ENCODE measurements at regions not wholly inside any gene's neighbourhood (a gene's known extent, or its start where the extent isn't known, plus 50 kb on each side); places are given as distances from the start of the nearest gene placed in this dataset.

DNA sequence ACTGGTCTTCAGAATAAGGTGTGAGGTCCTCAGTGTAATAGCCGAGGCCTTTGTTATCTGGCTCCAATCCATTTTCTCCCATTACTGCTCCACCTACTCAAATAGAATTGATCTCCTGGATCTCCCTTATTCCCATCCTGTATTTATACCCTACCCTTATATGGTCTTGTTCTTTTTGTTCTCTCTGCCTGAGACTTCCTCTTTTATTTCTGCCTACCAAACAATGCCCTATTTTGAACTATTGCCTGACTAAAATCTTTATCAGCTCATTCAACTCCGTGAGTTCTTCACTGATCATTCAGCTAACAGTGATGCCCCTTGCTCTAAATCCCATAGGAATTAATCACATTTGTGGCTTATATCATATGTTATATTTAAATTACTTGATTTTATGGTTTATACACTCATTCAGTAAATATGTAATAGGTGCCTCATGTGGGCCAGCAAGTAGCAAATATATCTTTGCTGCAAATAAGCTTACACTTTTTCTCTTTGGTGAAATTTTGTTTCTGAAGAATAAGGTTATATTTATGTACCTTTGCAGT, 417.5 kb upstream of the MEF2C start:
- no peaks in the 10 kb centered on the region for H3K27me3 Mint-ChIP-seq
- H3K27ac Mint-ChIP-seq, result no peak overlapping the region
- no peaks in the 10 kb centered on the region for H3K9me3 Mint-ChIP-seq
- no peaks in the 10 kb centered on the region for H3K4me1 Mint-ChIP-seq
- intact Hi-C loops (cut with micrococcal nuclease), result no loop called here
- H3K36me3 Mint-ChIP-seq (ENCODE audit: low read depth), result no peaks in the 10 kb centered on the region
- no peak for DNase-seq
- H3K4me3 Mint-ChIP-seq, result no peak overlapping the region

- Mint-ChIP-seq H3K4me1 (no peaks in the 10 kb centered on the region), H3K9me3 (no peaks in the 10 kb centered on the region), H3K27me3 (no peaks in the 10 kb centered on the region), H3K27ac (no peak overlapping the region), H3K36me3 (ENCODE audit: low read depth) (no peaks in the 10 kb centered on the region), H3K4me3 (no peak overlapping the region)
- intact Hi-C loops (cut with micrococcal nuclease), result no loop called here
- no peak for DNase-seq
Measured at GRCh38 chr5:89299998-89300397, 417.0 kb upstream of the MEF2C start.

GRCh38 chr5:89297066-89297465, 414.1 kb upstream of the MEF2C start:
- H3K4me3 Mint-ChIP-seq, result no peak overlapping the region
- no peaks in the 10 kb centered on the region for H3K4me1 Mint-ChIP-seq
- no peaks in the 10 kb centered on the region for H3K36me3 Mint-ChIP-seq (ENCODE audit: low read depth)
- DNase-seq, result no peak
- intact Hi-C loops (cut with micrococcal nuclease), result no loop called here
- no peaks in the 10 kb centered on the region for H3K9me3 Mint-ChIP-seq
- H3K27ac Mint-ChIP-seq, result no peak overlapping the region
- no peaks in the 10 kb centered on the region for H3K27me3 Mint-ChIP-seq

DNA sequence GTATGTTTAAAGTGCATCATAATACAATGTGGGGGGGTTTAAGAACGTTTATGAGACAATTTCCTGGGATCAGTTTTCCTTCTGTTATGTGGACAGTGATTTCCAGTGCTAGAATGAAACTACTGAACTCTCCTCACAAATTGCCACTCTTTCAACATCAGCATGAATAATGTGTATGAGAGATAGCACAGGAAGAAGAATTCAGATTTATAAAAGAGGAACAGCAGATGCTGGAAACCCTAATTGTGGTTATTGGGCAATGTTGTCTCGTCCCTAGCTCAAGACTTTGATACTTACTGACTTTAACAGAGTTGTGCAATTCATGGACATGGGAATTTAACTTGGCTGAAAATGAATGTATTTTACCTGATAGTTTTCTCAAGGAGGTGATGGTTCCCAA, 410.8 kb upstream of the MEF2C start:
- no peak for DNase-seq
- Mint-ChIP-seq H3K36me3 (ENCODE audit: low read depth) (no peaks in the 10 kb centered on the region), H3K9me3 (no peaks in the 10 kb centered on the region), H3K4me3 (no peak overlapping the region), H3K27ac (no peak overlapping the region), H3K4me1 (no peaks in the 10 kb centered on the region), H3K27me3 (no peaks in the 10 kb centered on the region)
- intact Hi-C loops (cut with micrococcal nuclease), result no loop called here

- no peak for DNase-seq
- no peaks in the 10 kb centered on the region for H3K4me1 Mint-ChIP-seq
- H3K4me3 Mint-ChIP-seq, result no peak overlapping the region
- intact Hi-C loops (cut with micrococcal nuclease), result no loop called here
- no peak overlapping the region for H3K27ac Mint-ChIP-seq
- no peaks in the 10 kb centered on the region for H3K9me3 Mint-ChIP-seq
- no peaks in the 10 kb centered on the region for H3K27me3 Mint-ChIP-seq
- no peaks in the 10 kb centered on the region for H3K36me3 Mint-ChIP-seq (ENCODE audit: low read depth)
Measured at GRCh38 chr5:89292487-89292886, 409.5 kb upstream of the MEF2C start.

DNA sequence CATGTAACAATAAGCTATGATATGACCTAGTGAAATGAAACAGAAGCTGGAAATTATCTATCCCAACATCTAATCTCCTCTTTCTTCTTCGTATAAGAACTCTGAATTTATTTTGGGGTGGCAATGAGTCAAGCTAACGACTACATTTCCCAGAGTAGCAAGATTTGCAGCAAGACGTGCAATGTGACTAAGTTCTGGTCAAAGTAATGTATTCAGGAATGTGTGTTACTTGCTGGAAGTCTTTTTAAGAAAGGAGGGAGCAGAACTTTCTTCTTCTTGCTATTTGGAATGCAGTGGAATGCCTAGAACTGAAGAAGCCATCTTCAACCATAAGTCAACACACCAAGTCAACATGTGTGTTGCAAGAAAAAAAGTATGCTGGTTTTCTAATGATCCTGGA, 406.6 kb upstream of the MEF2C start:
- H3K27ac Mint-ChIP-seq, result no peak overlapping the region
- intact Hi-C loops (cut with micrococcal nuclease), result no loop called here
- H3K27me3 Mint-ChIP-seq, result no peaks in the 10 kb centered on the region

DNA sequence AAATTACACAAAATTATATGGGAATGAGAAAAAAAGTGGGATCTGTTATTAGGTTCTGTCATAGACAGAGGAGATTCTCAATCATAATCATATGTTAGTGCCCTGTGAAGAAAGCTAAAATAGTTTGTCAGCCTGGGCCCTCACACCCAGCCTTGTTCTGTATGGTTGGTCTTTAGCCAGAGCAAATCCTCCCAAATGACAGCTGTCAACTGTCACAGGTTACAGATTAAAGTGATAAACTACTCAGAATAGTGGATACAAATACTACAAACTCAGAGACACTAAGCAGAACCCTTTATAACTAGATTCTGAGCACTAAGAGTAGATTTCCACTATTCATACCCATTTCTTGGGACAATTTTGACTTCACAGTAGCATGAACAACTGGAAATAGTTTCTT, 405.0 kb upstream of the MEF2C start:
- peaks cover 4% of the 10 kb centered on the region for H3K9me3 Mint-ChIP-seq
- intact Hi-C loops (cut with micrococcal nuclease), result no loop called here
- H3K4me1 Mint-ChIP-seq, result no peaks in the 10 kb centered on the region
- H3K27me3 Mint-ChIP-seq, result no peaks in the 10 kb centered on the region
- no peak for DNase-seq
- no peaks in the 10 kb centered on the region for H3K36me3 Mint-ChIP-seq (ENCODE audit: low read depth)
- H3K4me3 Mint-ChIP-seq, result no peak overlapping the region
- no peak overlapping the region for H3K27ac Mint-ChIP-seq

More for the DNA sequence above, 406.6 kb upstream of the MEF2C start:
- DNase-seq, result no peak
- no peaks in the 10 kb centered on the region for H3K36me3 Mint-ChIP-seq (ENCODE audit: low read depth)
- peaks cover under 1% of the 10 kb centered on the region for H3K9me3 Mint-ChIP-seq
- H3K4me1 Mint-ChIP-seq, result no peaks in the 10 kb centered on the region
- H3K4me3 Mint-ChIP-seq, result no peak overlapping the region

- Mint-ChIP-seq H3K9me3 (peaks cover 4% of the 10 kb centered on the region), H3K27me3 (no peaks in the 10 kb centered on the region), H3K27ac (no peak overlapping the region), H3K36me3 (ENCODE audit: low read depth) (no peaks in the 10 kb centered on the region), H3K4me1 (no peaks in the 10 kb centered on the region), H3K4me3 (no peak overlapping the region)
- DNase-seq, result no peak
- intact Hi-C loops (cut with micrococcal nuclease), result no loop called here
Measured at GRCh38 chr5:89286320-89286719, 403.3 kb upstream of the MEF2C start.

DNA sequence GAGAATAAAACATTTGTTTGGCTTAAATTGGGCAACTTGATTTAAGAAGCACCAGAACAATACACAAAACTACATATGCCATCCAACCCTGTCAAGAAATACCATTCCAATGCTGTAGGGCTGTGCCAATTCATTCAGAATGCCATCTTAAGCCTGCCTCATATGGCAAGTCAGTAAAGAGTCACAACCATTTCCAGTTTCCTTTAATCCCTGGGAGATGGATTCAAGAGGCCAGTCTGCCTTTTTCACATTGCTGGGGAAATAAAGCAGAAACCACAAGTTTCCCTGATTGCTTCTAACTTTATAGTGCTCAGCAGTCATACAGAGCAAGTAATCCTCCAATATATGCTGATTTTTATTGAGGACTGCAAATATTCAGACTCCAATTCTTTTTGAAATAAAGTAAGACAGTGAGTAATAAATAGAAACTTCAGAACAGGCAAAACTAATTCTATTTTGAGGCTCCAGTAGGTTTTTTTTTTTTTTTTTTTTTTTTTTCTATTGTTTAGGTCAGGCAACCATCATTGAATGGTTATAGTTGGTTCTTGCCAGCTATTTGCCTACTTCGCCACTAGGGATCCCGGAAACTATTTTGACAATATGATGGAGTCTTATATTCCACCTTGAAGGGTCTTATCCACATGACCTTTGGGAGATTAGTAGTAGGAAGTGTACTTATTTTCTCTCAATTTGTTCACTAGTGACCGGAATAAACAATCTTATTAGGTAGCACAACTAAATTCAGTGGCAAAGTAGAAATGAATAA, 400.9 kb upstream of the MEF2C start:
- H3K4me3 Mint-ChIP-seq, result no peak overlapping the region
- H3K27me3 Mint-ChIP-seq, result no peaks in the 10 kb centered on the region
- no peak overlapping the region for H3K27ac Mint-ChIP-seq
- DNase-seq, result no peak
- H3K9me3 Mint-ChIP-seq, result peaks cover 4% of the 10 kb centered on the region
- H3K36me3 Mint-ChIP-seq (ENCODE audit: low read depth), result no peaks in the 10 kb centered on the region
- intact Hi-C loops (cut with micrococcal nuclease), result no loop called here
- no peaks in the 10 kb centered on the region for H3K4me1 Mint-ChIP-seq

DNA sequence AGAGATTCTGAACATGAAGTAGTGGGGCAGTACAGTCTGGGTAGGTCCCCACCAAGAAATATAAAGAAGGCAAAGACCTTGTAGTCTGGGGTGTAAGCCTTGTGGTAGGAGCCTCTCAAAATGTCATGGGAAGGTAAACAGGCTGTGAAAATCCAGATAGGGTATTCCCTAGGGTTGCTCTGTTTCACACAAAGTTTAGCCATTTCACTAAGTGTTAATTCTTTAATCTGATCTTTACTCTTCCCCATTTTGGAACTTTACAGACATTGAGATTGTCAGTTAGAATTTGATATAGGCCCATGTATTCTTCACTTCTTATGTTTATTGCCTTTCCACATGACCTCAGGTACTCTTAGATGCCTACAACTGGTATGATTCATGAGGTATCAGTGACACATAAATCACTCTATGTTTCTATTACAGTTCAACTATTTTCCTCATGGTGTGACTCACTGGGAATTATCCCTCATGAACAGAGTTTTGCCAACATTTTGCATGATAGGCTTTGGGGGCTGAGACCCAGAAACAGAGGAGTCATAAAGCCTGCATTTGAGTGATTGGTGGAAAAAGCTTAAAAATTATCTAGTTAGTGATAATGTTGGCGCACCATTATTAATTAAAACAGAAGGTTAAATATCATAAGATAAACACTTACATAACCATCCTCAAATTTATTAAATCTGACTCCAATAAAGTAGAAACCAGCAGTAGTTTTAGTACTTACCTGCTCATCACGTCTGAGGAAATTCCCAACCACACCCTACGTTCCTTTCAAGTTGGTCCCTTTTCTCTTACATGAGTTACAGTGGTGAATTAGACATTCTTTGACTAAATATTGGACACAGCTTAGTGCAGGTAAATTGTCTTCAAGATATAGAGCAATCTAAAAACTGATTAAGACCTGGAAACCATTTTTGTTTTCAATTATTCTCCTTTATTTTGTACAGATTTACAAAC, 399.8 kb upstream of the MEF2C start:
- intact Hi-C loops (cut with micrococcal nuclease), result no loop called here
- H3K36me3 Mint-ChIP-seq (ENCODE audit: low read depth), result no peaks in the 10 kb centered on the region
- H3K9me3 Mint-ChIP-seq, result peaks cover 4% of the 10 kb centered on the region
- no peak for DNase-seq
- no peaks in the 10 kb centered on the region for H3K27me3 Mint-ChIP-seq
- H3K27ac Mint-ChIP-seq, result no peak overlapping the region
- H3K4me1 Mint-ChIP-seq, result no peaks in the 10 kb centered on the region
- no peak overlapping the region for H3K4me3 Mint-ChIP-seq

GRCh38 chr5:89281766-89282553, 399.0 kb upstream of the MEF2C start:
- intact Hi-C loops (cut with micrococcal nuclease), result no loop called here
- no peak overlapping the region for H3K27ac Mint-ChIP-seq
- no peaks in the 10 kb centered on the region for H3K4me1 Mint-ChIP-seq
- H3K27me3 Mint-ChIP-seq, result no peaks in the 10 kb centered on the region
- H3K4me3 Mint-ChIP-seq, result no peak overlapping the region
- no peaks in the 10 kb centered on the region for H3K36me3 Mint-ChIP-seq (ENCODE audit: low read depth)
- DNase-seq, result no peak
- peaks cover 4% of the 10 kb centered on the region for H3K9me3 Mint-ChIP-seq

DNA sequence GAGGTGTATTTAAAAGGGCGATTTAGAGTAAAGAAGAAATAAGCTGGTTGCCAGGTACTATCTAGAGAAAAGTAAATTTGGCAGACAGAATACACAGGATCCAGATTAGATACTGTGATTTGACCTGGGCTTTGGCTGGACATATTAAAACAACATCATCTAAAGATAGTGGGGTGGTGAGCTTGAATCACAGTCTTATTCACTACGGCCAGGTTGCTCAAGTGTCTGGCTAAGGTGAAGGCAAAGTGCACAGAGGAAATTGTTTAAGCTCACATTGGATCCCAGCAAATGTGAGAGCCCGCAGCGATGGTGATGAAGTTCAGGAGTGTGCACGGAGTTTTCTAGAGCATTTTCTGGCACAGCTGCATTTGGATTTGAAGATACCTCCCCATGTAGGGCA, 398.2 kb upstream of the MEF2C start:
- Mint-ChIP-seq H3K4me3 (no peak overlapping the region), H3K27me3 (no peaks in the 10 kb centered on the region), H3K27ac (no peak overlapping the region), H3K36me3 (ENCODE audit: low read depth) (no peaks in the 10 kb centered on the region), H3K9me3 (peaks cover 4% of the 10 kb centered on the region), H3K4me1 (no peaks in the 10 kb centered on the region)
- intact Hi-C loops (cut with micrococcal nuclease), result no loop called here
- DNase-seq, result no peak

DNA sequence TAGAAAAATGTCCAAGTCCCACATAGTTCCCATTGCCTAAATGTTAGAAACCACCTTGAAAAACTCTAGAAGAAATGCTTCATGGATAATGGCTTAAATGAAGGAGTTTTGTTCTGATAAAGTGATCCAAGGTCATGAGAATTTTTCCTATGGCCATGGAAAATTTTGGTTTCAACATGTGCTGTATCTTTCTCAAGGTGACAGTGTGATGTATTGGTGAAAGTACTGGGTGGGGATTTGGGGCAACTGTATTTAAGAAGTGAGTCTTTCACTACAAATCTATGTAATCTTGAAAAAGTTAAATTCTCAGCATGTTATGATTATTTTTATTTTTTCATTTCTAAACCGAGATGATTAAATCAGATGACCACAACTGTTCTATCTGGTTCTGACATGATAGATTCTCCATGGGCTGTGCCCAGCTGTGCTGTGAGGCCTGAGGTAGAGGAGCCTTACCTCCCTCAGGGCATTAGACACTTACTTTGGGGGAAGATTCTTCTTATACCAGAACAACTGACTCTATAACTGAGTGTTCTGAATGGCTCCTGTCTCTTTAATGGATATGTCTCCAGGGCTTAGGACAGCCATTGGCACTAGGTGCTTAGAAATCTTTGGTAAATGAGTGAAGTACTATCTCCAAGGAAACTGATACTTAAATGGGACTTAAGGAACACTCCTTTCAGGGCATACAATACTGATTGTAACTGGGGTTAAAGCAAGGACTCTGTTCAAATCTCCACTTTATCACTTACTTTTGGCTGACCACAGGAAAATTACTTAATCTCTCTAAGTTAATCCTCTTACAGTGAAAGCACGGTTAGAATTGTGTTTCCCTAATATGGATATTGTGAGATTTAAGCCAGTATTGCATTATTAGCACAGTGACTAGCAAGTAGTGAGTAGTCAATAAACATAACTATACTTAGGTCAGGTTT, 397.4 kb upstream of the MEF2C start:
- H3K9me3 Mint-ChIP-seq, result peaks cover 4% of the 10 kb centered on the region
- no peak overlapping the region for H3K4me3 Mint-ChIP-seq
- DNase-seq, result no peak
- no peaks in the 10 kb centered on the region for H3K4me1 Mint-ChIP-seq
- H3K36me3 Mint-ChIP-seq (ENCODE audit: low read depth), result no peaks in the 10 kb centered on the region
- no peak overlapping the region for H3K27ac Mint-ChIP-seq
- H3K27me3 Mint-ChIP-seq, result no peaks in the 10 kb centered on the region
- intact Hi-C loops (cut with micrococcal nuclease), result no loop called here
